SHP77 treated with DMSO at 0.1 percent for 48 hours (cell line): ENCODE measurements at regions not wholly inside any gene's neighbourhood (a gene's known extent, or its start where the extent isn't known, plus 50 kb on each side); places are given as distances from the start of the nearest gene placed in this dataset.

Source experiments
- DNase-seq: peaks from one replicate; lab custom pipeline; 2025; lab: John Stamatoyannopoulos, UW

DNA sequence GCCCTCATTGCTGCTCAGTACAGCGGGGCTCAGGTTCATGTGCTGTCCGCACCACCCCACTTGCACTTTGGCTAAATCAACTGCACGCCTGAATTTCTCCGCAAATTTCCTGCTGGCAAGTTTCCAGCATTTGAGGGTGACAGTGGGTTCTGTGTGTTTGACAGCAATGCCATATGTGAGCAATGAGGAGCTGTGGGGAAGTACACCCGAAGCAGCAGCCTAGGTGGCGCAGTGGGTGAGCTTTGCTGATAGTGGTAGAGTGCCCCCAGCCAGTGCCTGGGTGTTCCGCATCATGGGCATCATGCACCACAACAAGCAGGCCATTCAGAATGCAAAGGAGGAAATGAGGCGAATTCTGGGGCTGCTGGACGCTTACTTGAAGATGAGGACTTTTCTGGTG, 103.9 kb upstream of the POT1 start:
- DNase-seq, result peak; percentile 84

GRCh38 chr7:125032943-125033342, 103.3 kb upstream of the POT1 start:
- DNase-seq, result no peak

- no peak for DNase-seq
Measured at GRCh38 chr7:125030756-125031387, 101.2 kb upstream of the POT1 start.

- no peak for DNase-seq
Measured at GRCh38 chr7:125025620-125026019, 96.0 kb upstream of the POT1 start.

- DNase-seq, result no peak
Measured at GRCh38 chr7:125020801-125021200, 91.2 kb upstream of the POT1 start.

DNA sequence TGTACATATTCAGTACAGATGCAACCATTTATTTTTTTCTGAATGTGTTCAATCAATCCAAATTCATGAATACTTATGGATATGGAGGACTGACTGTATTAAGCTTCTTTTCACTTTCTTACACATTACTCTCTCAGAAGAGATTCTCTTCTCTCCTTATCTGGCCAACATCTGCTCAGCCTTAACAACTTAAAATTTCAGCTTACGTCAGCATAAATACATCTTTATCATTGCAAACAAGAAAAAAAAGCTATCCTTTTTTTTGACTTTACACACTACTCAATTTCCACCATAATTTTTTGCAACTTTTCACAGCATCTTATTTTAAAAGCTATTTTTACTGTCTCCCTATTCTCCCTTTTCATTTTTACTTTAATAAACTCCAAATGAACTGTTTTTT, 80.9 kb upstream of the POT1 start:
- no peak for DNase-seq

DNA sequence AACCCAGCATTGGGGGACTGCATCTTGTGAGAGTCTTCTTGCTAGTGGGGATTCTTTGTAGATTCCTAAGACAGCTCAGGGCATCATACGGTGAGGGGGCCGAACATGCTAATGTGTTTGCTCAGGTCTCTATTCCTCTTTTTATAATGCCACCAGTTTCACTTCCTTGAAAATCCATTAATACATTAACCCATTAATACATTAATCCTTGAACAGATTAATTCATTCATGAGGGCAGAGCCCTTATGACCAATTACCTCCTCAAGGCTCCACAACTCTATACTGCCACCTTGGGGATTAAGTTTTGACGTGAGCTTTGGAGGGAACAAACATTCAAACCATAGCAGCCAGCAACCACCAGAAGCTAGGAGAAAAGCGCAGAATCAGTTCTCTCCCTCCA, 67.2 kb upstream of the POT1 start:
- no peak for DNase-seq

GRCh38 chr7:124992851-124993562, 63.4 kb upstream of the POT1 start:
- DNase-seq, result no peak

GRCh38 chr7:124989911-124990310, 60.3 kb upstream of the POT1 start:
- no peak for DNase-seq
